ENCODE measurements at regions not wholly inside any gene's neighbourhood (a gene's known extent, or its start where the extent isn't known, plus 50 kb on each side); places are given as distances from the start of the nearest gene placed in this dataset.

DNA sequence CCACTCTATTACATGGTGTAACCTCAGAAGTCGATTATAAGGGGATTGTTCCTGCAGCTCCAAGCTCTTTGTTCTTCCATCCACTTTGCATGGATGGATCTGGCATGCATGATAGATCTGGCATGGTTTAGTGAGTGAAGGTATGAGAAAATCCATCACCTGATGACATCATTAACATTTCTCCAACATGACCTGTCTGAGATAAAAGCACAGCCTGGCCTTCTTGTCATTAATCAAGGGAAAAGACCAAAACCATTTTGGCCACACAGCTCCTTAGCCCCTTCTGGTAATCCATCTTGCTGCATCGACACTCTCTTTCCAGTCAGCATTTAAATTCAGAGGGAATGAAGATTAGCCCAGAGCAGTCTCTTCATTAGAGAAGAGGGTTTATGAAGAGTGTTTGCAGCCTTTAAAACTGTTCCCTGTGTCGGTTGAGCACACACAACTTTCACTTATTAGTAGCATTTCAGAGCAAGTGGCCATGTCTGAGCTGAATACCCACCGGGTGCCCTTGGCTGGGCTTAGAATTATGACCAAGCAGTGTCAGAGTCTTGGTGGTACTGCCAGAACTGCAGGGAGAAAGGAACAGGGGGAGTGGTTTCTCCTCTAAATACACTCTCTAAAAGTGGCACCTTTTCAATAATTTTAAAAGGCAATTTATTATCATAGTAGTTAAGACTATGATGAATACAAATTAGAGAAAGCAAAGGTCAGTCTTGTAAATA lies 246.0 kb downstream of the HAPSTR1 start:
- TF ChIP-seq POLR2A (IDR thresholded peaks at IDR 0.05): no peak
- TF ChIP-seq, protein P1, sequence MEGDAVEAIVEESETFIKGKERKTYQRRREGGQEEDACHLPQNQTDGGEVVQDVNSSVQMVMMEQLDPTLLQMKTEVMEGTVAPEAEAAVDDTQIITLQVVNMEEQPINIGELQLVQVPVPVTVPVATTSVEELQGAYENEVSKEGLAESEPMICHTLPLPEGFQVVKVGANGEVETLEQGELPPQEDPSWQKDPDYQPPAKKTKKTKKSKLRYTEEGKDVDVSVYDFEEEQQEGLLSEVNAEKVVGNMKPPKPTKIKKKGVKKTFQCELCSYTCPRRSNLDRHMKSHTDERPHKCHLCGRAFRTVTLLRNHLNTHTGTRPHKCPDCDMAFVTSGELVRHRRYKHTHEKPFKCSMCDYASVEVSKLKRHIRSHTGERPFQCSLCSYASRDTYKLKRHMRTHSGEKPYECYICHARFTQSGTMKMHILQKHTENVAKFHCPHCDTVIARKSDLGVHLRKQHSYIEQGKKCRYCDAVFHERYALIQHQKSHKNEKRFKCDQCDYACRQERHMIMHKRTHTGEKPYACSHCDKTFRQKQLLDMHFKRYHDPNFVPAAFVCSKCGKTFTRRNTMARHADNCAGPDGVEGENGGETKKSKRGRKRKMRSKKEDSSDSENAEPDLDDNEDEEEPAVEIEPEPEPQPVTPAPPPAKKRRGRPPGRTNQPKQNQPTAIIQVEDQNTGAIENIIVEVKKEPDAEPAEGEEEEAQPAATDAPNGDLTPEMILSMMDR (IDR thresholded peaks at IDR 0.05): no peak

Data from breast epithelium (tissue), 3 donors.